ENCODE measurements at regions not wholly inside any gene's neighbourhood (a gene's known extent, or its start where the extent isn't known, plus 50 kb on each side); places are given as distances from the start of the nearest gene placed in this dataset.

GRCh38 chr18:24968238-24968775 lies 383.7 kb downstream of the ZNF521 start:
- H3K9me2 ChIP-seq (replicated peaks; ENCODE audit: insufficient read depth, low read length) = no peaks in the 10 kb centered on the region
- no peaks in the 10 kb centered on the region for H4K20me1 ChIP-seq (ENCODE audit: low read depth, low read length)
- H3K4me3 ChIP-seq (ENCODE audit: insufficient read depth, low read length, poor library complexity, severe bottlenecking) = no peak overlapping the region
- H3K79me2 ChIP-seq (ENCODE audit: insufficient read depth, low read length) = no peaks in the 10 kb centered on the region
- H3K27ac ChIP-seq (ENCODE audit: low read depth, low read length) = no peak overlapping the region
- no peaks in the 10 kb centered on the region for H3K27me3 ChIP-seq (ENCODE audit: low read length)
- H3K36me3 ChIP-seq (ENCODE audit: low read length) = no peaks in the 10 kb centered on the region
- H3K9me3 ChIP-seq (ENCODE audit: insufficient read depth, low read length) = no peaks in the 10 kb centered on the region
- H2AFZ ChIP-seq (ENCODE audit: low read depth, low read length, severe bottlenecking) = no peak overlapping the region
- H3K4me2 ChIP-seq (ENCODE audit: low read depth, low read length, poor library complexity, severe bottlenecking) = no peak overlapping the region
- TF ChIP-seq CTCF (IDR thresholded peaks at IDR 0.05; ENCODE audit: insufficient read depth, low read length, poor library complexity, severe bottlenecking) (no peak), EZH2phosphoT487 (conservative IDR thresholded peaks at IDR 0.05; ENCODE audit: low read length) (no peak)
- no peaks in the 10 kb centered on the region for H3F3A ChIP-seq (ENCODE audit: insufficient read depth)
- no peak overlapping the region for H3K9ac ChIP-seq (ENCODE audit: low read length)

- no peaks in the 10 kb centered on the region for H3K36me3 ChIP-seq (ENCODE audit: low read length)
- H3K27me3 ChIP-seq (ENCODE audit: low read length) = no peaks in the 10 kb centered on the region
- H3K4me2 ChIP-seq (ENCODE audit: low read depth, low read length, poor library complexity, severe bottlenecking) = no peak overlapping the region
- H3K79me2 ChIP-seq (ENCODE audit: insufficient read depth, low read length) = no peaks in the 10 kb centered on the region
- H3K9ac ChIP-seq (ENCODE audit: low read length) = no peak overlapping the region
- no peak overlapping the region for H3K27ac ChIP-seq (ENCODE audit: low read depth, low read length)
- H3F3A ChIP-seq (ENCODE audit: insufficient read depth) = no peaks in the 10 kb centered on the region
- H4K20me1 ChIP-seq (ENCODE audit: low read depth, low read length) = no peaks in the 10 kb centered on the region
- no peaks in the 10 kb centered on the region for H3K9me2 ChIP-seq (replicated peaks; ENCODE audit: insufficient read depth, low read length)
- H3K4me3 ChIP-seq (ENCODE audit: insufficient read depth, low read length, poor library complexity, severe bottlenecking) = no peak overlapping the region
- TF ChIP-seq EZH2phosphoT487 (conservative IDR thresholded peaks at IDR 0.05; ENCODE audit: low read length) (no peak), CTCF (IDR thresholded peaks at IDR 0.05; ENCODE audit: insufficient read depth, low read length, poor library complexity, severe bottlenecking) (no peak)
- H2AFZ ChIP-seq (ENCODE audit: low read depth, low read length, severe bottlenecking) = no peak overlapping the region
- H3K9me3 ChIP-seq (ENCODE audit: insufficient read depth, low read length) = no peaks in the 10 kb centered on the region
Measured at GRCh38 chr18:24972577-24972976, 379.4 kb downstream of the ZNF521 start.

GRCh38 chr18:24974431-24974830 lies 377.5 kb downstream of the ZNF521 start:
- no peak for TF ChIP-seq CTCF (IDR thresholded peaks at IDR 0.05; ENCODE audit: insufficient read depth, low read length, poor library complexity, severe bottlenecking)
- TF ChIP-seq EZH2phosphoT487 (conservative IDR thresholded peaks at IDR 0.05; ENCODE audit: low read length) = no peak
- H3K4me3 ChIP-seq (ENCODE audit: insufficient read depth, low read length, poor library complexity, severe bottlenecking) = no peak overlapping the region
- H3K9me2 ChIP-seq (replicated peaks; ENCODE audit: insufficient read depth, low read length) = no peaks in the 10 kb centered on the region
- no peaks in the 10 kb centered on the region for H4K20me1 ChIP-seq (ENCODE audit: low read depth, low read length)
- no peak overlapping the region for H3K9ac ChIP-seq (ENCODE audit: low read length)
- no peak overlapping the region for H2AFZ ChIP-seq (ENCODE audit: low read depth, low read length, severe bottlenecking)
- H3K79me2 ChIP-seq (ENCODE audit: insufficient read depth, low read length) = no peaks in the 10 kb centered on the region
- H3F3A ChIP-seq (ENCODE audit: insufficient read depth) = no peaks in the 10 kb centered on the region
- H3K9me3 ChIP-seq (ENCODE audit: insufficient read depth, low read length) = no peaks in the 10 kb centered on the region
- H3K27ac ChIP-seq (ENCODE audit: low read depth, low read length) = no peak overlapping the region
- H3K36me3 ChIP-seq (ENCODE audit: low read length) = no peaks in the 10 kb centered on the region
- no peak overlapping the region for H3K4me2 ChIP-seq (ENCODE audit: low read depth, low read length, poor library complexity, severe bottlenecking)
- no peaks in the 10 kb centered on the region for H3K27me3 ChIP-seq (ENCODE audit: low read length)
